ENCODE measurements at regions not wholly inside any gene's neighbourhood (a gene's known extent, or its start where the extent isn't known, plus 50 kb on each side); places are given as distances from the start of the nearest gene placed in this dataset.
A peak's percentile ranks its signal among the peaks of the same experiment; 100 is the strongest.

GRCh38 chr4:104596189-104596588 lies 101.5 kb upstream of the CXXC4 start:
- H3K9ac ChIP-seq (ENCODE audit: insufficient read depth in 1 of 2, low read length in 2 of 2): no peak overlapping the region
- no peak overlapping the region for H3K27ac ChIP-seq (ENCODE audit: low read depth in 1 of 2, low read length in 1 of 2)
- peaks cover 2 to 24% (median 5%) of the 10 kb centered on the region in 5 donors for H3K4me1 ChIP-seq (ENCODE audit: control insufficient read depth in 5 of 5, insufficient read depth in 5 of 5, low read length in 5 of 5)
- DNase-seq (no peak), ATAC-seq (ENCODE audit: insufficient read depth, low FRiP score) (no peak)
- 82 to 86% methylated on average over 5 of the region's 5 CpGs for WGBS, 2 donors
- no peaks in the 10 kb centered on the region for H3K9me3 ChIP-seq (ENCODE audit: control insufficient read depth in 4 of 4, insufficient read depth in 3 of 4, low read length in 3 of 4)
- H3K36me3 ChIP-seq (ENCODE audit: control insufficient read depth in 4 of 4, insufficient read depth in 4 of 4, low read length in 4 of 4): no peaks in the 10 kb centered on the region
- no peak for TF ChIP-seq CTCF (IDR thresholded peaks at IDR 0.05; ENCODE audit: control extremely low read depth, extremely low read depth)
- H3K4me3 ChIP-seq: no peak overlapping the region
- H3K27me3 ChIP-seq (ENCODE audit: control insufficient read depth in 3 of 3, insufficient read depth in 3 of 3, low read length in 2 of 3): no peaks in the 10 kb centered on the region

GRCh38 chr4:104615496-104615895 lies 120.8 kb upstream of the CXXC4 start:
- WGBS, 2 donors: 72 to 93% methylated on average over 1 of the region's 1 CpG
- Histone ChIP-seq H3K4me3 (no peak overlapping the region), H3K36me3 (ENCODE audit: control insufficient read depth in 4 of 4, insufficient read depth in 4 of 4, low read length in 4 of 4) (no peaks in the 10 kb centered on the region), H3K27me3 (ENCODE audit: control insufficient read depth in 3 of 3, insufficient read depth in 3 of 3, low read length in 2 of 3) (no peaks in the 10 kb centered on the region), H3K9ac (ENCODE audit: insufficient read depth in 1 of 2, low read length in 2 of 2) (no peak overlapping the region), H3K9me3 (ENCODE audit: control insufficient read depth in 4 of 4, insufficient read depth in 3 of 4, low read length in 3 of 4) (no peaks in the 10 kb centered on the region), H3K27ac (ENCODE audit: low read depth in 1 of 2, low read length in 1 of 2) (peak overlapping the region in 1 of 2 donors; percentile 55), H3K4me1 (ENCODE audit: control insufficient read depth in 5 of 5, insufficient read depth in 5 of 5, low read length in 5 of 5) (peaks cover 0 to 16% (median 7%) of the 10 kb centered on the region in 5 donors)
- ATAC-seq (ENCODE audit: insufficient read depth, low FRiP score): no peak
- DNase-seq: no peak
- no peak for TF ChIP-seq CTCF (IDR thresholded peaks at IDR 0.05; ENCODE audit: control extremely low read depth, extremely low read depth)

GRCh38 chr4:104615926-104616325 lies 121.2 kb upstream of the CXXC4 start:
- Histone ChIP-seq H3K9ac (ENCODE audit: insufficient read depth in 1 of 2, low read length in 2 of 2) (no peak overlapping the region), H3K27ac (ENCODE audit: low read depth in 1 of 2, low read length in 1 of 2) (peak overlapping the region in 1 of 2 donors; percentile 55), H3K36me3 (ENCODE audit: control insufficient read depth in 4 of 4, insufficient read depth in 4 of 4, low read length in 4 of 4) (no peaks in the 10 kb centered on the region), H3K4me3 (no peak overlapping the region), H3K9me3 (ENCODE audit: control insufficient read depth in 4 of 4, insufficient read depth in 3 of 4, low read length in 3 of 4) (no peaks in the 10 kb centered on the region), H3K4me1 (ENCODE audit: control insufficient read depth in 5 of 5, insufficient read depth in 5 of 5, low read length in 5 of 5) (peaks cover 0 to 16% (median 7%) of the 10 kb centered on the region in 5 donors), H3K27me3 (ENCODE audit: control insufficient read depth in 3 of 3, insufficient read depth in 3 of 3, low read length in 2 of 3) (no peaks in the 10 kb centered on the region)
- no peak for ATAC-seq (ENCODE audit: insufficient read depth, low FRiP score)
- DNase-seq: no peak
- no peak for TF ChIP-seq CTCF (IDR thresholded peaks at IDR 0.05; ENCODE audit: control extremely low read depth, extremely low read depth)
- WGBS, 2 donors: 85 to 96% methylated on average over 2 of the region's 2 CpGs

GRCh38 chr4:104616401-104616820 lies 121.7 kb upstream of the CXXC4 start:
- Histone ChIP-seq H3K4me1 (ENCODE audit: control insufficient read depth in 5 of 5, insufficient read depth in 5 of 5, low read length in 5 of 5) (peaks cover 0 to 16% (median 7%) of the 10 kb centered on the region in 5 donors), H3K27me3 (ENCODE audit: control insufficient read depth in 3 of 3, insufficient read depth in 3 of 3, low read length in 2 of 3) (no peaks in the 10 kb centered on the region), H3K9ac (ENCODE audit: insufficient read depth in 1 of 2, low read length in 2 of 2) (no peak overlapping the region), H3K4me3 (no peak overlapping the region), H3K36me3 (ENCODE audit: control insufficient read depth in 4 of 4, insufficient read depth in 4 of 4, low read length in 4 of 4) (no peaks in the 10 kb centered on the region), H3K27ac (ENCODE audit: low read depth in 1 of 2, low read length in 1 of 2) (no peak overlapping the region), H3K9me3 (ENCODE audit: control insufficient read depth in 4 of 4, insufficient read depth in 3 of 4, low read length in 3 of 4) (no peaks in the 10 kb centered on the region)
- TF ChIP-seq CTCF (IDR thresholded peaks at IDR 0.05; ENCODE audit: control extremely low read depth, extremely low read depth): no peak
- DNase-seq (peak; percentile 86 to 96 (median 91)), ATAC-seq (ENCODE audit: insufficient read depth, low FRiP score) (no peak)
- WGBS, 2 donors: 63 to 71% methylated on average over 6 of the region's 6 CpGs

All from lung (tissue), 11 donors.